Fibroblast of villous mesenchyme (primary cell): ENCODE measurements at regions not wholly inside any gene's neighbourhood (a gene's known extent, or its start where the extent isn't known, plus 50 kb on each side); places are given as distances from the start of the nearest gene placed in this dataset. TPM values are rescaled to one million over a fixed set of nuclear protein-coding genes. Genes with fewer than 3 reads are reported as not detected.
"Not testable (repeated sequence)": the region's sequence is repeated elsewhere in the genome, so short reads cannot be mapped to it uniquely, and the experiment has no call there.

Experiments used
- DNase-seq: peaks from one replicate; pipeline ENCODE4 v3.0.0-alpha.2; 2010; ENCODE audit warnings: low read depth
- H3K4me3 ChIP-seq: 2 replicates; pipeline ENCODE4 v1.5.1; 2011; ENCODE audit warnings: low read depth, mild to moderate bottlenecking, low read length
- small RNA-seq: library from RNA; depleted of rRNA; stranded (forward); fragments of <200 nt; gene quantifications from one replicate; pipeline ENCODE3, GENCODE V24; 2012
- TF ChIP-seq, protein P1 (sequence below): IDR thresholded peaks from 2 replicates; pipeline ENCODE4 v1.5.1; 2012; ENCODE audit warnings: low read depth, mild to moderate bottlenecking, low read length; ENCODE audit not compliant: insufficient read depth

DNA sequence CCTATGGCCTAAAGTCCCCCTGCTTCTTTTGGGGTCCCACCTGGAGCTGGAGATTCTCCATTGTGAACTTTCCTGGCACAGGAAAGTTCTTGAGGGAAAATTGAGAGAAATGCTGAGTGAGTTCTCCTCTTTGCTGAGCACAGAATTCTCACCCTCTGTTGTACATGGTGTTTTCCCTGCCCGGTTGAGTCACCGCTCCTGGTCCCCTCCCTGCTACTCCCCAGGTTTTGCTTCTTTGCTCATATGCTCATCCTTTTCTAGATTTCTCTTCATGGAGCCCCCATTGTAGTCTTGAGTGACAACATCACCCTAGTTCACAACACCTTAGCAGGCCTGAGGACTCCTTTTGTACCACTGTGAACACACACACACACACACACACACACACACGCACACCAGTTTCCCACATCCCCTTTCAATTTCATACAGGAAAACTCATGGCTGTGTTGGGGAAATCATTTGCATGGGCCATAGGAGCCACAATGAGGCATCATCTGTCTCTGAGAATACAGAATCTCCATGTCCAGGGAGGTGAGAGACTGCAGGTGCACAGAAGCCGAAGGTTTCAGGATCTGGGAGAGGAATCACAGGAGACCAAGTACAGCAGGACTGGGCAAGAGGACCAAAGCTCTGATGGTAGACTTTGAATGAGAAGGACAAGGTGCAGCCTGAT is 585.3 kb downstream of the GOLGA6L6 start:
- H3K4me3 ChIP-seq: no peak overlapping the region
- TF ChIP-seq, protein P1, sequence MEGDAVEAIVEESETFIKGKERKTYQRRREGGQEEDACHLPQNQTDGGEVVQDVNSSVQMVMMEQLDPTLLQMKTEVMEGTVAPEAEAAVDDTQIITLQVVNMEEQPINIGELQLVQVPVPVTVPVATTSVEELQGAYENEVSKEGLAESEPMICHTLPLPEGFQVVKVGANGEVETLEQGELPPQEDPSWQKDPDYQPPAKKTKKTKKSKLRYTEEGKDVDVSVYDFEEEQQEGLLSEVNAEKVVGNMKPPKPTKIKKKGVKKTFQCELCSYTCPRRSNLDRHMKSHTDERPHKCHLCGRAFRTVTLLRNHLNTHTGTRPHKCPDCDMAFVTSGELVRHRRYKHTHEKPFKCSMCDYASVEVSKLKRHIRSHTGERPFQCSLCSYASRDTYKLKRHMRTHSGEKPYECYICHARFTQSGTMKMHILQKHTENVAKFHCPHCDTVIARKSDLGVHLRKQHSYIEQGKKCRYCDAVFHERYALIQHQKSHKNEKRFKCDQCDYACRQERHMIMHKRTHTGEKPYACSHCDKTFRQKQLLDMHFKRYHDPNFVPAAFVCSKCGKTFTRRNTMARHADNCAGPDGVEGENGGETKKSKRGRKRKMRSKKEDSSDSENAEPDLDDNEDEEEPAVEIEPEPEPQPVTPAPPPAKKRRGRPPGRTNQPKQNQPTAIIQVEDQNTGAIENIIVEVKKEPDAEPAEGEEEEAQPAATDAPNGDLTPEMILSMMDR: no peak

DNA sequence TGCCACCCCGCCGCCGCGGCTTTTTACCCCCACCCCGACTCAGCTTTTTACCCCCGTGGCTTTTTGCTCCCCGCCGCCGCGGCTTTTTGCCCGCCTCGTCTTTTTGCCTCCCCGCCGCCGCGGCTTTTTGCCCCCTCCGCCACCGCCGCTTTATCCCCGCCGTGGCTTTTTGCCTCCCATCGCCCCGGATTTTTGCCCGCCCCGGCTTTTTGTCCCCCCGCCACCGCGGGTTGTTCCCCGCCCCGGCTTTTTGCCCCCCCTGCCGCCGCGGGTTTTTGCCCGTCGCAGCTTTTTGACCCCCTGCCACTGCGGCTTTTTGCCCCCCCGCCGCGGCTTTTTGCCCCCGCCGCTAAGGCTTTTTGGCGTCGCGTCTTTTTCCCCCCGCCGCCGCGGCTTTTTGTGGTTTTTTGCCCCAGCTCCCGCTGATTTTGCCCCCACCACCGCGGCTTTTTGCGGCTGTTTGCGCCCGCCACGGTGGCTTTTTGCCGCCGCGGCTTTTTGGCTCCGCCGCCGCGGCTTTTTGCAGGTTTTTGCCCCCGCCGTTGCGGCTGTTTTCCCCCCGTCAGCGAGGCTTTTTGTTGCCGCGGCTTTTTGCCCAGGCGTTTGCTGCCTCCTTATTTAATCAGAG is 597.2 kb downstream of the GOLGA6L6 start:
- H3K4me3 ChIP-seq: no peak overlapping the region
- TF ChIP-seq, protein P1: no peak
- DNase-seq: no peak

More for the DNA sequence above, 585.3 kb downstream of the GOLGA6L6 start:
- no peak for DNase-seq

DNA sequence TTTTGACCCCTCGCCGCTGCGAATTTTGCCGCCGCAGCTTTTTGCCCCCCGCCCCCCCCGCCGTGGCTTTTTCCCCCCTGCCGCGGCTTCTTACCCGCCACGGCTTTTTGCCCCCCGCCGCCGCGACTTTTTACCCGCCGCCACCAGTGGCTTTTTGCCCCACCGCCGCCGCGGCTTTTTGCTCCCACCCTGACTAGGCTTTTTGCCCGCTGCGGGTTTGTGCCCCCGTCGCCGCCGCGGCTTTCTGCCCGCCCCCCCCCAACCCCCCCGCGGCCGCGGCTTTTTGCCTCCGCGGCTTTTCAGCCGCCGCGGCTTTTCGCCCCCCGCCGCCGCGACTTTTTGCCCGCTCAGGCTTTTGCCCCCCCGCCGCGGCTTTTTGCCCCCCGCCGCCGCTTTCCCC is 598.1 kb downstream of the GOLGA6L6 start:
- TF ChIP-seq, protein P1: no peak
- no peak overlapping the region for H3K4me3 ChIP-seq
- no peak for DNase-seq

DNA sequence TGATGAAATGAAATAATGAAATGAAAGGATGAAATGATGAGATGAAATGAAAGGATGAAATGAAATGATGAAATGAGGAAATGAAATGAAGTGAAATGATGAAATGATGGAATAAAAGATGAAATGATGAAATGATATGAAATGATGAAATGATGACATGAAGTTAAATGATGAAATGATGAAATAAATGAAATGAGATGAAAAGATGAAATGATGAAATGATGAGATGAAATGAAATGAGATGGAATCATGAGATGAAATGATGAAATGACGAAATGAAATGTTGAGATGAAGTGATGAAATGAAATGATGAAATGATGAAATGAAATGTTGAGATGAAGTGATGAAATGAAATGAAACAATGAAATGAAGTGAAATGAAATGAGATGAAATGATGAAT is 638.3 kb downstream of the GOLGA6L6 start:
- H3K4me3 ChIP-seq, DNase-seq: not testable (repeated sequence)

DNA sequence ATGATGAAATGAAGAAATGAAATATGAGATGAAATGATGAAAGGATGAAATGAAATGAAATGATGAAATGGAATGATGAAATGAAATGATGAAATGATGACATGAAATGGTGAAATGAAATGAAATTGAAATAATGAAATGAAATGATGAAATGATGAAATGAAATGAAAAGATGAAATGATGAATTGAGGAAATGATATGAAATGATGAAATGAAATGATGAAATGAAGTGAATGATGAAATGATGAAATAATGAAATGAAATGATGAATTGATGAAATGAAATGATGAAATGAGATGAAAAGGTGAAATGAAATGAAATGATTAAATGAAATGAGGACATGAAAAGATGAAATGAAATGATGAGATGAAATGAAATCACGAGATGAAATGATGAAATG is 639.2 kb downstream of the GOLGA6L6 start:
- H3K4me3 ChIP-seq, DNase-seq: not testable (repeated sequence)

DNA sequence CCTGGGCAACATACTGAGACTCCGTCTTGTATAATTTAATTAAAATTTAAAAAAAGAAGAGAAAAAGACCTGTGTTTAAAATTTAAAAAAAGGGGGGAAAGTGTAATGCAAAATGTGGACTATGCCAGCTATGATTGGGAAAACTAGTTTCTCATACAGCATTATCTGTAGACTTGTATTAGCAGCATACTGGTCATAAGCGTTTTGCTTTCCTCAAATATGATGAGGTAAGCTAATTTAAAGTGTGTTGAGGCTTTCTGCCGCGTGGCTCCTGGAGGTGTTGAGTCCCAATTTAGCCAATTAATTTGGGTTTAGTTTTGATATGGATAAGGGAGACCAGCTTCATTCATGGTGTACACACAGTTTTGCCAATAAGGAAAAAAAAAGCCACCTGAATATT is 640.2 kb downstream of the GOLGA6L6 start:
- not testable (repeated sequence) for DNase-seq, H3K4me3 ChIP-seq

DNA sequence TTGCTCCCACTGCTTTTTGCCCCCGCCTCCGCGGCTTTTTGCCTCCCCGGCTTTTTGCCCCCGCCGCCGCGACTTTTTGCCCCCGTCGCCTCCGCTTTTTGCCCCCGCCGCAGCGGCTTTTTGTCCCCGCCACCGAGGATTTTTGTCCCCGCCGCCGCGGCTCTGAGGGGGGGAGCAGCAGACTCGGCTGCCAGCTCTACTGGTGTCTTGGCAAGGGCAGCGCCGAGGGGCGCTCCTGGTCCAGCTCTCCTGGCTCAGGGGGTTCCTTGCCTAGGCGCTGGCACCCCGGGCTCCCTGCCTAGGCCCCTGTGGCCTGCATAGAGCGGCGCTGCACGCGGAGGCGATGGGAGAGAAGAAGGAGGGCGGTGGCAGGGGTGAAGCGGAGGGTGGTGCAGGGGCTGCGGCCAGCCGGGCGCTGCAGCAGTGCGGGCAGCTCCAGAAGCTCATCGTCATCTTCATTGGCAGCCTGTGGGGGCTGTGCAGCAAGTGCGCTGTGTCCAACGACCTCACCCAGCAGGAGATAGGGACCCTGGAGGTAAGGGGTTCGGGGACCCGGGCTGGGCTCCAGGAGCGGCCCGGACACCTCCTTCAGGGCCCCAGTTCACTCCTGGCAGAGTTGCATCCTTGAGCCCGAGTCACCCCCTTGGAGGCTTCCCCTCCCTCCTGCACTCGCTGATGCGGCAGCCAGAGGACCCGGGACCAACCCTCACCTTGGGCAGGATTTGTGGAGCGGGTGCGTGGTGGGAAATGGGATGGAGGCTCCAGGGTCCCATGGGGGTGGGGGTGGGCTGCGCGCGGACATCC is 642.4 kb downstream of the GOLGA6L6 start:
- DNase-seq: no peak

DNA sequence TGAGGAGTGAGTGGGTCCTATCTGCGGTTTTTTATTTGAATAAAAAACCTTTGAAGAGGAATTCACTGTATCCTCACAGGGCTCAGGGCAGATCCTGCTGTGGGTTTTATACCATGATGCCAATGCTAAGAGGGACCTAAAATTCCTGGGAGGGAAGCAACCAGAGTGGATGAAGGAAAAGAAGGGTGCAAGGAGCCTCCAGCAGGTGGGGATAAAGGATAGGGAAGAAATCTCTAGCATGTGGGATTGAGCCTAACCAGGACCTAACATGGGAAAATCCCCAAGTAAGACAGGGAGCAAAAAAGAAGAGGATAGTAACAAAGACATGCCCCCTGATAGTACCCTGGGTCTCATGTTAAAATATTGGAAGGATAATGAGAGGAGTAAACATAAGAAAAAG is 652.8 kb downstream of the GOLGA6L6 start:
- H3K4me3 ChIP-seq, DNase-seq: not testable (repeated sequence)

More for the DNA sequence above, 642.4 kb downstream of the GOLGA6L6 start:
- no peak overlapping the region for H3K4me3 ChIP-seq
- TF ChIP-seq, protein P1: no peak

DNA sequence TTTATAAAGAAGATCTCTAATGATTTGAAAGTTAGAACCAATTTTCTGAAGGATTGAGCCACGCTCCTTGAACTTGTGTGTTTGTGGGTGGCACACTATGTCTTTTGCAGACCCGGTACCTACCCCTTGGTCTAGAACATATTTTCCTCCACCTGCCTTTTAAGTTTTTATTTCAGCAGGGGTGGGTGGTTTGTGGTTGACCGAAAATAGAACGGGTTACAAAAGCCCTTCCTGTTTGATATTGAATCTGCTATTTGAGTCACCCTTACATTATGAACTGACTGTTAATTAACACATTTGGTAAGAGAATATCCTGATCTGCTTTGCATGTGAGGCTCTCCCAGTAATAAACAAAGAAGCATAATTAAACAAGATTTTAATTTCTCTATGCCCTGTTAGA is 697.5 kb downstream of the GOLGA6L6 start:
- H3K4me3 ChIP-seq, DNase-seq: not testable (repeated sequence)

Small RNA genes lying in the stretch of these regions (small RNA-seq; reads per million reads assigned to genes)
- gene AC138701.2 (not detected), gene IGHD1OR15-1A (not detected), gene IGHD2OR15-2A (not detected), gene IGHD3OR15-3A (not detected), gene IGHD4OR15-4A (not detected), gene IGHD5OR15-5A (not detected), gene RN7SL584P (not detected), gene RNU6-978P (not detected)
